GM23338 (cell line): ENCODE measurements at regions not wholly inside any gene's neighbourhood (a gene's known extent, or its start where the extent isn't known, plus 50 kb on each side); places are given as distances from the start of the nearest gene placed in this dataset.

Experiments
- ATAC-seq: fragments of 200-7000 bp; cut with Tn5 transposase; 3 replicates; pipeline ENCODE4 v1.9.1; 2020
- DNase-seq: peaks from one replicate; pipeline ENCODE4 v3.0.0-alpha.2; 2015; ENCODE audit warnings: low spot score
- H2AFZ ChIP-seq: fragments of 200-600 bp; sonication (generic); 2 replicates; pipeline ENCODE4 v1.8.0; 2016; ENCODE audit warnings: antibody characterized with exemption, mild to moderate bottlenecking, moderate library complexity
- H3F3A ChIP-seq: fragments of 200-600 bp; sonication (generic); replicated peaks from 2 replicates; pipeline ENCODE4 v1.8.0; 2017; ENCODE audit warnings: antibody characterized with exemption, mixed run types, low read depth
- H3K27ac ChIP-seq: fragments of 200-600 bp; sonication (generic); 2 replicates; pipeline ENCODE4 v1.6.1; 2016; ENCODE audit warnings: low read depth
- H3K27me3 ChIP-seq: fragments of 200-600 bp; sonication (generic); 2 replicates; pipeline ENCODE4 v1.8.0; 2016; ENCODE audit warnings: mild to moderate bottlenecking, mixed run types, moderate library complexity; ENCODE audit not compliant: insufficient read depth
- H3K36me3 ChIP-seq: fragments of 200-600 bp; sonication (generic); 2 replicates; pipeline ENCODE4 v1.8.0; 2016; ENCODE audit warnings: mild to moderate bottlenecking; ENCODE audit not compliant: insufficient read depth
- H3K4me1 ChIP-seq: fragments of 200-600 bp; sonication (generic); 2 replicates; pipeline ENCODE4 v1.8.0; 2016; ENCODE audit warnings: mild to moderate bottlenecking, moderate library complexity; ENCODE audit not compliant: insufficient read depth
- H3K4me2 ChIP-seq: fragments of 200-600 bp; sonication (generic); 2 replicates; pipeline ENCODE4 v1.7.1; 2017; ENCODE audit warnings: mixed run types
- H3K4me3 ChIP-seq: fragments of 200-600 bp; sonication (generic); 2 replicates; pipeline ENCODE4 v1.6.1; 2016; ENCODE audit warnings: mixed run types
- H3K79me2 ChIP-seq: fragments of 200-600 bp; sonication (generic); replicated peaks from 2 replicates; pipeline ENCODE4 v1.8.0; 2017; ENCODE audit warnings: mild to moderate bottlenecking; ENCODE audit not compliant: insufficient read depth
- H3K9me2 ChIP-seq: fragments of 200-600 bp; sonication (generic); 2 replicates; pipeline ENCODE4 v1.8.0; 2017; ENCODE audit not compliant: insufficient read depth
- H4K20me1 ChIP-seq: fragments of 200-600 bp; sonication (generic); replicated peaks from 2 replicates; pipeline ENCODE4 v1.8.0; 2017; ENCODE audit warnings: mild to moderate bottlenecking; ENCODE audit not compliant: insufficient read depth
- H3K27ac Mint-ChIP-seq: 2 replicates; pipeline ENCODE4 v1.8.0; 2020; ENCODE audit warnings: inconsistent platforms, mild to moderate bottlenecking, moderate library complexity, mixed read lengths
- H3K27me3 Mint-ChIP-seq: 3 replicates; pipeline ENCODE4 v1.8.0; 2022; ENCODE audit warnings: low read depth, mild to moderate bottlenecking, moderate library complexity, mixed read lengths, inconsistent platforms; ENCODE audit not compliant: insufficient read depth, poor library complexity
- H3K36me3 Mint-ChIP-seq: 3 replicates; pipeline ENCODE4 v1.8.0; 2021; ENCODE audit warnings: low read depth, mild to moderate bottlenecking, inconsistent platforms, moderate library complexity, mixed read lengths
- H3K4me1 Mint-ChIP-seq: 3 replicates; pipeline ENCODE4 v1.8.0; 2020; ENCODE audit warnings: mild to moderate bottlenecking, inconsistent platforms, mixed read lengths
- H3K4me3 Mint-ChIP-seq: 3 replicates; pipeline ENCODE4 v1.8.0; 2021; ENCODE audit warnings: moderate library complexity, mild to moderate bottlenecking, inconsistent platforms, mixed read lengths
- H3K9me3 Mint-ChIP-seq: 3 replicates; pipeline ENCODE4 v1.8.0; 2020; ENCODE audit warnings: moderate library complexity, mild to moderate bottlenecking, inconsistent platforms, mixed read lengths
- CREB1 ChIP-seq: fragments of 250-450 bp; sonication (Bioruptor Pico); IDR thresholded peaks from 2 replicates; pipeline ENCODE4 v1.5.0; 2020; ENCODE audit warnings: low read depth, mild to moderate bottlenecking, moderate library complexity
- EZH2 ChIP-seq: fragments of 200-600 bp; sonication (generic); IDR thresholded peaks from one replicate; pipeline ENCODE4 v1.8.0; 2017; ENCODE audit warnings: antibody characterized with exemption, mild to moderate bottlenecking, low read depth; ENCODE audit not compliant: unreplicated experiment
- EZH2phosphoT487 ChIP-seq: fragments of 200-600 bp; sonication (generic); IDR thresholded peaks from one replicate; pipeline ENCODE4 v1.8.1; 2018; ENCODE audit warnings: antibody characterized with exemption; ENCODE audit not compliant: unreplicated experiment
- JUNB ChIP-seq: IDR thresholded peaks from one replicate; pipeline ENCODE4 v1.6.1; 2016; ENCODE audit warnings: antibody characterized with exemption; ENCODE audit not compliant: unreplicated experiment
- NANOG ChIP-seq: IDR thresholded peaks from 2 replicates; pipeline ENCODE4 v1.6.1; 2016; ENCODE audit warnings: antibody characterized with exemption, borderline replicate concordance
- POLR2AphosphoS5 ChIP-seq: IDR thresholded peaks from 2 replicates; pipeline ENCODE4 v1.6.1; 2016; ENCODE audit warnings: antibody characterized with exemption, low read depth
- STAT1 ChIP-seq: IDR thresholded peaks from one replicate; pipeline ENCODE4 v1.6.1; 2016; ENCODE audit warnings: antibody characterized with exemption; ENCODE audit not compliant: unreplicated experiment
- ZNF114 ChIP-seq: fragments of 250-450 bp; sonication (Bioruptor Pico); IDR thresholded peaks from 2 replicates; pipeline ENCODE4 v1.5.0; 2020; ENCODE audit warnings: mild to moderate bottlenecking, moderate library complexity
- ZNF331 ChIP-seq: fragments of 250-450 bp; sonication (Bioruptor Pico); IDR thresholded peaks from 2 replicates; pipeline ENCODE4 v1.5.0; 2020; ENCODE audit warnings: low read depth, mild to moderate bottlenecking, moderate library complexity
- TF ChIP-seq, protein P1 (sequence below): IDR thresholded peaks from 2 replicates; pipeline ENCODE4 v1.6.1; 2016; ENCODE audit warnings: antibody characterized with exemption
- TF ChIP-seq, protein P2 (sequence below), 2 experiments: fragments of 200-600 bp in 1 of 2; sonication (generic) in 1 of 2; conservative IDR thresholded peaks; 2 replicates each; pipeline versions ENCODE4 v1.5.1 to v1.6.1; 2016 to 2017; ENCODE audit warnings: antibody characterized with exemption in 2 of 2, low read depth in 2 of 2, mild to moderate bottlenecking in 2 of 2, moderate library complexity in 1 of 2
- TF ChIP-seq, protein P3 (sequence below): fragments of 250-450 bp; sonication (Bioruptor Pico); IDR thresholded peaks from 2 replicates; pipeline ENCODE4 v1.5.0; 2020; ENCODE audit warnings: mild to moderate bottlenecking, moderate library complexity
- TF ChIP-seq, protein P4 (sequence below): IDR thresholded peaks from one replicate; pipeline ENCODE4 v1.6.1; 2018; ENCODE audit warnings: antibody characterized with exemption; ENCODE audit not compliant: unreplicated experiment

DNA sequence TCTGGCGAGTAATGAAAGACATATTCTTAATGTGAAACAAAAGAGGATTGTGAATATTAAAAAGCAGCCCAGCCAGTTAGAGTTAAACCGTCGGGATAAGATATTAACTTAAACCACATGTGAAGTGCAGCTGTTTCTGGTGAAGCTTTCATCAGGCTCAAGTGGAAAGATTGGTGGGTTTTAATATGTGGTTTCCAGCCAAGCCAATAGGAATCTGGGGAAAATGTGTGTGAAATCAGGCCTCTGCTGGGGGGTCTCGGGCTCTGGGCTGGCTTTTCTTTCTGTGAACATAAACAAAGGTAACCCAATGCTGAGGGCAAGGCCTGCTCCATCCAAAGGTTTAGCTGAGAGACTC lies 279.6 kb downstream of the SLC4A3 start:
- Histone ChIP-seq H4K20me1 (no peaks in the 10 kb centered on the region), H3K9me2 (0 out of 2 replicates have a peak, but pooled peaks cover 9% of the 10 kb centered on the region), H3K27me3 (no peaks in the 10 kb centered on the region), H3K27ac (no peak overlapping the region), H3F3A (no peaks in the 10 kb centered on the region), H3K79me2 (no peaks in the 10 kb centered on the region), H3K4me2 (no peak overlapping the region), H2AFZ (no peak overlapping the region), H3K36me3 (no peaks in the 10 kb centered on the region), H3K4me1 (no peaks in the 10 kb centered on the region), H3K4me3 (no peak overlapping the region)
- ATAC-seq (no peak), DNase-seq (no peak)
- H3K27ac Mint-ChIP-seq, result no peak overlapping the region
- H3K36me3 Mint-ChIP-seq, result no peaks in the 10 kb centered on the region
- H3K4me1 Mint-ChIP-seq, result peaks cover 7% of the 10 kb centered on the region
- TF ChIP-seq, protein P1, sequence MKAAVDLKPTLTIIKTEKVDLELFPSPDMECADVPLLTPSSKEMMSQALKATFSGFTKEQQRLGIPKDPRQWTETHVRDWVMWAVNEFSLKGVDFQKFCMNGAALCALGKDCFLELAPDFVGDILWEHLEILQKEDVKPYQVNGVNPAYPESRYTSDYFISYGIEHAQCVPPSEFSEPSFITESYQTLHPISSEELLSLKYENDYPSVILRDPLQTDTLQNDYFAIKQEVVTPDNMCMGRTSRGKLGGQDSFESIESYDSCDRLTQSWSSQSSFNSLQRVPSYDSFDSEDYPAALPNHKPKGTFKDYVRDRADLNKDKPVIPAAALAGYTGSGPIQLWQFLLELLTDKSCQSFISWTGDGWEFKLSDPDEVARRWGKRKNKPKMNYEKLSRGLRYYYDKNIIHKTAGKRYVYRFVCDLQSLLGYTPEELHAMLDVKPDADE, result no peak
- TF ChIP-seq CREB1 (CRISPR knock-in tag), result no peak
- TF ChIP-seq, protein P2, sequence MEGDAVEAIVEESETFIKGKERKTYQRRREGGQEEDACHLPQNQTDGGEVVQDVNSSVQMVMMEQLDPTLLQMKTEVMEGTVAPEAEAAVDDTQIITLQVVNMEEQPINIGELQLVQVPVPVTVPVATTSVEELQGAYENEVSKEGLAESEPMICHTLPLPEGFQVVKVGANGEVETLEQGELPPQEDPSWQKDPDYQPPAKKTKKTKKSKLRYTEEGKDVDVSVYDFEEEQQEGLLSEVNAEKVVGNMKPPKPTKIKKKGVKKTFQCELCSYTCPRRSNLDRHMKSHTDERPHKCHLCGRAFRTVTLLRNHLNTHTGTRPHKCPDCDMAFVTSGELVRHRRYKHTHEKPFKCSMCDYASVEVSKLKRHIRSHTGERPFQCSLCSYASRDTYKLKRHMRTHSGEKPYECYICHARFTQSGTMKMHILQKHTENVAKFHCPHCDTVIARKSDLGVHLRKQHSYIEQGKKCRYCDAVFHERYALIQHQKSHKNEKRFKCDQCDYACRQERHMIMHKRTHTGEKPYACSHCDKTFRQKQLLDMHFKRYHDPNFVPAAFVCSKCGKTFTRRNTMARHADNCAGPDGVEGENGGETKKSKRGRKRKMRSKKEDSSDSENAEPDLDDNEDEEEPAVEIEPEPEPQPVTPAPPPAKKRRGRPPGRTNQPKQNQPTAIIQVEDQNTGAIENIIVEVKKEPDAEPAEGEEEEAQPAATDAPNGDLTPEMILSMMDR (conservative IDR thresholded peaks at IDR 0.05; ENCODE audit: low read depth in 2 of 2), result no peak
- no peak for TF ChIP-seq STAT1
- TF ChIP-seq, protein P3, sequence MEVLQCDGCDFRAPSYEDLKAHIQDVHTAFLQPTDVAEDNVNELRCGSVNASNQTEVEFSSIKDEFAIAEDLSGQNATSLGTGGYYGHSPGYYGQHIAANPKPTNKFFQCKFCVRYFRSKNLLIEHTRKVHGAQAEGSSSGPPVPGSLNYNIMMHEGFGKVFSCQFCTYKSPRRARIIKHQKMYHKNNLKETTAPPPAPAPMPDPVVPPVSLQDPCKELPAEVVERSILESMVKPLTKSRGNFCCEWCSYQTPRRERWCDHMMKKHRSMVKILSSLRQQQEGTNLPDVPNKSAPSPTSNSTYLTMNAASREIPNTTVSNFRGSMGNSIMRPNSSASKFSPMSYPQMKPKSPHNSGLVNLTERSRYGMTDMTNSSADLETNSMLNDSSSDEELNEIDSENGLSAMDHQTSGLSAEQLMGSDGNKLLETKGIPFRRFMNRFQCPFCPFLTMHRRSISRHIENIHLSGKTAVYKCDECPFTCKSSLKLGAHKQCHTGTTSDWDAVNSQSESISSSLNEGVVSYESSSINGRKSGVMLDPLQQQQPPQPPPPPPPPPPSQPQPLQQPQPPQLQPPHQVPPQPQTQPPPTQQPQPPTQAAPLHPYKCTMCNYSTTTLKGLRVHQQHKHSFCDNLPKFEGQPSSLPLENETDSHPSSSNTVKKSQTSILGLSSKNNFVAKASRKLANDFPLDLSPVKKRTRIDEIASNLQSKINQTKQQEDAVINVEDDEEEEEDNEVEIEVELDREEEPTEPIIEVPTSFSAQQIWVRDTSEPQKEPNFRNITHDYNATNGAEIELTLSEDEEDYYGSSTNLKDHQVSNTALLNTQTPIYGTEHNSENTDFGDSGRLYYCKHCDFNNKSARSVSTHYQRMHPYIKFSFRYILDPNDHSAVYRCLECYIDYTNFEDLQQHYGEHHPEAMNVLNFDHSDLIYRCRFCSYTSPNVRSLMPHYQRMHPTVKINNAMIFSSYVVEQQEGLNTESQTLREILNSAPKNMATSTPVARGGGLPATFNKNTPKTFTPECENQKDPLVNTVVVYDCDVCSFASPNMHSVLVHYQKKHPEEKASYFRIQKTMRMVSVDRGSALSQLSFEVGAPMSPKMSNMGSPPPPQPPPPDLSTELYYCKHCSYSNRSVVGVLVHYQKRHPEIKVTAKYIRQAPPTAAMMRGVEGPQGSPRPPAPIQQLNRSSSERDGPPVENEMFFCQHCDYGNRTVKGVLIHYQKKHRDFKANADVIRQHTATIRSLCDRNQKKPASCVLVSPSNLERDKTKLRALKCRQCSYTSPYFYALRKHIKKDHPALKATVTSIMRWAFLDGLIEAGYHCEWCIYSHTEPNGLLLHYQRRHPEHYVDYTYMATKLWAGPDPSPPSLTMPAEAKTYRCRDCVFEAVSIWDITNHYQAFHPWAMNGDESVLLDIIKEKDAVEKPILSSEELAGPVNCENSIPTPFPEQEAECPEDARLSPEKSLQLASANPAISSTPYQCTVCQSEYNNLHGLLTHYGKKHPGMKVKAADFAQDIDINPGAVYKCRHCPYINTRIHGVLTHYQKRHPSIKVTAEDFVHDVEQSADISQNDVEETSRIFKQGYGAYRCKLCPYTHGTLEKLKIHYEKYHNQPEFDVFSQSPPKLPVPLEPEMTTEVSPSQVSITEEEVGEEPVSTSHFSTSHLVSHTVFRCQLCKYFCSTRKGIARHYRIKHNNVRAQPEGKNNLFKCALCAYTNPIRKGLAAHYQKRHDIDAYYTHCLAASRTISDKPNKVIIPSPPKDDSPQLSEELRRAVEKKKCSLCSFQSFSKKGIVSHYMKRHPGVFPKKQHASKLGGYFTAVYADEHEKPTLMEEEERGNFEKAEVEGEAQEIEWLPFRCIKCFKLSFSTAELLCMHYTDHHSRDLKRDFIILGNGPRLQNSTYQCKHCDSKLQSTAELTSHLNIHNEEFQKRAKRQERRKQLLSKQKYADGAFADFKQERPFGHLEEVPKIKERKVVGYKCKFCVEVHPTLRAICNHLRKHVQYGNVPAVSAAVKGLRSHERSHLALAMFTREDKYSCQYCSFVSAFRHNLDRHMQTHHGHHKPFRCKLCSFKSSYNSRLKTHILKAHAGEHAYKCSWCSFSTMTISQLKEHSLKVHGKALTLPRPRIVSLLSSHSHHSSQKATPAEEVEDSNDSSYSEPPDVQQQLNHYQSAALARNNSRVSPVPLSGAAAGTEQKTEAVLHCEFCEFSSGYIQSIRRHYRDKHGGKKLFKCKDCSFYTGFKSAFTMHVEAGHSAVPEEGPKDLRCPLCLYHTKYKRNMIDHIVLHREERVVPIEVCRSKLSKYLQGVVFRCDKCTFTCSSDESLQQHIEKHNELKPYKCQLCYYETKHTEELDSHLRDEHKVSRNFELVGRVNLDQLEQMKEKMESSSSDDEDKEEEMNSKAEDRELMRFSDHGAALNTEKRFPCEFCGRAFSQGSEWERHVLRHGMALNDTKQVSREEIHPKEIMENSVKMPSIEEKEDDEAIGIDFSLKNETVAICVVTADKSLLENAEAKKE (CRISPR knock-in tag), result no peak
- no peak for TF ChIP-seq ZNF331 (CRISPR knock-in tag)
- no peak for TF ChIP-seq JUNB
- no peak for TF ChIP-seq EZH2phosphoT487
- TF ChIP-seq ZNF114 (CRISPR knock-in tag), result no peak
- TF ChIP-seq, protein P4, sequence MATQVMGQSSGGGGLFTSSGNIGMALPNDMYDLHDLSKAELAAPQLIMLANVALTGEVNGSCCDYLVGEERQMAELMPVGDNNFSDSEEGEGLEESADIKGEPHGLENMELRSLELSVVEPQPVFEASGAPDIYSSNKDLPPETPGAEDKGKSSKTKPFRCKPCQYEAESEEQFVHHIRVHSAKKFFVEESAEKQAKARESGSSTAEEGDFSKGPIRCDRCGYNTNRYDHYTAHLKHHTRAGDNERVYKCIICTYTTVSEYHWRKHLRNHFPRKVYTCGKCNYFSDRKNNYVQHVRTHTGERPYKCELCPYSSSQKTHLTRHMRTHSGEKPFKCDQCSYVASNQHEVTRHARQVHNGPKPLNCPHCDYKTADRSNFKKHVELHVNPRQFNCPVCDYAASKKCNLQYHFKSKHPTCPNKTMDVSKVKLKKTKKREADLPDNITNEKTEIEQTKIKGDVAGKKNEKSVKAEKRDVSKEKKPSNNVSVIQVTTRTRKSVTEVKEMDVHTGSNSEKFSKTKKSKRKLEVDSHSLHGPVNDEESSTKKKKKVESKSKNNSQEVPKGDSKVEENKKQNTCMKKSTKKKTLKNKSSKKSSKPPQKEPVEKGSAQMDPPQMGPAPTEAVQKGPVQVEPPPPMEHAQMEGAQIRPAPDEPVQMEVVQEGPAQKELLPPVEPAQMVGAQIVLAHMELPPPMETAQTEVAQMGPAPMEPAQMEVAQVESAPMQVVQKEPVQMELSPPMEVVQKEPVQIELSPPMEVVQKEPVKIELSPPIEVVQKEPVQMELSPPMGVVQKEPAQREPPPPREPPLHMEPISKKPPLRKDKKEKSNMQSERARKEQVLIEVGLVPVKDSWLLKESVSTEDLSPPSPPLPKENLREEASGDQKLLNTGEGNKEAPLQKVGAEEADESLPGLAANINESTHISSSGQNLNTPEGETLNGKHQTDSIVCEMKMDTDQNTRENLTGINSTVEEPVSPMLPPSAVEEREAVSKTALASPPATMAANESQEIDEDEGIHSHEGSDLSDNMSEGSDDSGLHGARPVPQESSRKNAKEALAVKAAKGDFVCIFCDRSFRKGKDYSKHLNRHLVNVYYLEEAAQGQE, result no peak
- TF ChIP-seq POLR2AphosphoS5, result no peak
- TF ChIP-seq EZH2, result no peak
- no peak for TF ChIP-seq NANOG
- peaks cover 2% of the 10 kb centered on the region for H3K27me3 Mint-ChIP-seq
- H3K4me3 Mint-ChIP-seq, result no peak overlapping the region
- no peaks in the 10 kb centered on the region for H3K9me3 Mint-ChIP-seq
